Activated T-cell treated with anti-CD3 and anti-CD28 coated beads for 24 hours (primary cell): ENCODE measurements at regions not wholly inside any gene's neighbourhood (a gene's known extent, or its start where the extent isn't known, plus 50 kb on each side); places are given as distances from the start of the nearest gene placed in this dataset.
"Not testable (repeated sequence)": the region's sequence is repeated elsewhere in the genome, so short reads cannot be mapped to it uniquely, and the experiment has no call there.

Experiments used
- DNase-seq: peaks from one replicate; pipeline ENCODE4 v3.0.0-alpha.2; 2020; ENCODE audit warnings: low read depth

DNA sequence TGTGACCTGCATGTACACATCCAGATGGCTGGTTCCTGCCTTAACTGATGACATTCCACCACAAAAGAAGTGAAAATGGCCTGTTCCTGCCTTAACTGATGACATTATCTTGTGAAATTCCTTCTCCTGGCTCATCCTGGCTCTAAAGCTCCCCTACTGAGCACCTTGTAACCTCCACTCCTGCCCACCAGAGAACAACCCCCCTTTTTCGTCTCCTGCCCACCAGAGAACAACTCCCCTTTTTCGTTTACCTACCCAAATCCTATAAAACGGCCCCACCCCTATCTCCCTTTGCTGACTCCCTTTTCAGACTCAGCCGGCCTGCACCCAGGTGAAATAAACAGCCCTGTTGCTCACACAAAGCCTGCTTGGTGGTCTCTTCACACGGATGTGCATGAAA lies 212.2 kb downstream of the KITLG start:
- DNase-seq: not testable (repeated sequence)

- no peak for DNase-seq
These were observed 208.7 kb downstream of the KITLG start for GRCh38 chr12:88371416-88372183.

- DNase-seq: no peak
These were observed 204.7 kb downstream of the KITLG start for GRCh38 chr12:88375306-88376305.

DNA sequence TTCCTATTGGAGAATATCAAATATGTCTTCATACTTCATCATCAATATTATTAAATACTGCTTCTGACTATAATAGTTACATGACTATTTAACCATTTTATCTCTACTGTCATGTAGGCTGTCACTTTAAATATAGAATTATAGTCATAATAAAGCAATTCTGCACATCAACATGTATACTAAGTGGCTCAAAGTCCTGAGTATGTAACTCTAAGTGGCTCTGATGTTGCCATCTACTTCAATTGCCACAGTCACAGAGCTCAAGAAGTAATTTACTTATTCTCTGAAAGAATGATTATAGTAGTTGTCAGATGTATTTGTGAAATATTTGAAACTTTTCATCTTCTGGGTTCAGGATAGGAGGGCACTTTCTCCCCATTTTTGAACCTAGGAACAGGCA lies 202.3 kb downstream of the KITLG start:
- no peak for DNase-seq

DNA sequence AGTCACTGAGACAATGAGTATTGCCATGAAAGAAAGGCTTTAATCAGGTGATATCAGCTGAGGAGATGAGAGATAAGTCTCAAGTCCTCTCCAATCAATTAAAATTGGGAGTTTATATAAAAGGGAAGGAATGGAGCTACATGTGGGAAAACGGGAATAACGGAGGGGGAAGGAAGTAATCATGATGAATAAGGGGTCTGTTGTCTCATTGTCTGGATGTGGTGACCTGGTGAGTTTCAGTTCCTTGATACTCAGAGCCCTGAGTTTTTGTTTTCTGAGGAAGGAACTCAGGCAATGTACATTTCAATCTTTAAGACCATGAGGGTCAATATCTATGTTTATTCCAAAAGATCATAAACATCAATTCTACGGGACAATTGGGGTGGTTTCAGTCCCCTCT lies 198.8 kb downstream of the KITLG start:
- no peak for DNase-seq

DNA sequence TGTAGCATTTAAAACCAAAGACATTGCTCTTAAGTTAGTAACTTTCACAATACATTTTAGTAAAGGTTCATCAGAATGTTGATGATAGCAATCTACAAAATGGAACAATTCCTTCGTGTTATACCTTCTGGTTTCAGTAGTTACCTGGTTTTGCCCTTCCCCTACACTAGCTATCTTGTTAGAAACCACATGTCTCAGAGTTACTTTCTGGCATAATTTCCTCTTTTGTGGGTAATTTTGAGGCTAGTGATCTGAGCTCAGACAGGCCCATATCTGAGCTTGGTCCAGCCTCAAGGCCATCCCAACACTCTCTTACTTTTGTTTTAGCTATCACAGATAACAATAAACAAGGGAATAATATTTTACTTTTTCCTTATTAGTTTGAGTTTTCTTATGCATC lies 196.9 kb downstream of the KITLG start:
- no peak for DNase-seq

DNA sequence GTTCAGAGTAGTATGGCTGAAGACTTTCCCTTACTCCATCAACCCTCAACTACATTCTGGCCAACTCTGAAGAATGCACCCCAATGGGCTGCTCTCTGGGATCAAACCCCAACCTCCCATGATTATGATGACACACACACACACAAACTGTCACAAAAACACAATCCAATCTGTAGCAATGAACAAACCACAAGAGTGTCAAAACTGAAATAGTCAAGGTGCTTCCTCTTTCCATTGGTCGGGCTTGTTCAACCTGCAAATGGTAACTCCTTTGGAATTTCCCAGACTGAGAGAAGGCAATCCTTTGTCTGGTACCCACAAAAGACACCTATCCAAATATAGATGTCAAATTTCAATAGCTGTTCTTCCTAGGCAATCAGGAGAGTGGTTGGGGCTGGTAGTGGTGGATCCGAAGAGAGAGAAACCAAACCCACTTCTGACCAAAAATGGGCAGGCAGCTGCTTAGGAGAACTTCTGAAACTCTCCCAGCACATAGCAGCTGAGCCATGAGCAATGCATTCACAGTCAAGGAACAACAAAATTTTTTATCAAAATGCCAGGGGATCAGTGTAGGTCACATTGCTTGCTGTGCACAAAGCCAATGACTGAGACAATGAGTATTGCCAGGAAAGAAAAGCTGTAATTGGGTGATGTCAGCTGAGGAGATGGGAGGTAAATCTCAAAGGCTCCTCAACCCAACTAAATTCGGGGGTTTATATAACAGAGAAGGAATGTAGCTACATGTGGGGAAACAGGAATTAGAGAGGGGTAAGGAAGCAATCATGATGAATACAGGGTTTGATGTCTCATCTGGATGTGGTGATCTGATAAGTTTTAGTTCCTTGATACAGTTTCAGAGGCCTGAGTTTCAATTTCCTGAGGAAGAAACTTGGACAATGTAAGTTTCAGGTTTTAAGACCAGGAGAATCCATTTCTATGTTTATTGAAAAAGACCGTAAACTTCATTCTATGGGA lies 191.4 kb downstream of the KITLG start:
- no peak for DNase-seq

DNA sequence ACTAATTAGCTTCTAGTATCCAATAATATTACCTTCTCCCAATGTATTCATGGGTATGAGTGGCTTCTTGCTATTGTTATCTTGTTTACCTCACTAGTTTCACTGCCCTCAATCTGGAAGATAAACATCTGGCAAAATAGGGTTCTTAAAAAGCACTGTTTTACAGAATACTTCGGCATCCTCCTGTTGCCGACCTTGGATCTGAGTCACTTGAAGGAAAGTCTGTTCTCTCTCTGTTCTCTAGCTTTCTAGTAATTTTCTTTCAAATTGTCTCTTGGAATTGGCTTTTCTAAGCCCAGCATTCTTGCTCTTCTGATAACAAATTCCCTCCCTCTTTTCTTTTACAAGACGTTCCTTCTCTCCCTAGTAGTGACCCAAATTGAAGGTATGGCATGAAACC lies 189.5 kb downstream of the KITLG start:
- DNase-seq: no peak

- DNase-seq: no peak
These were observed 188.7 kb downstream of the KITLG start for GRCh38 chr12:88391556-88391955.

- DNase-seq: no peak
These were observed 187.1 kb downstream of the KITLG start for GRCh38 chr12:88393017-88393767.

GRCh38 chr12:88398031-88398430 lies 182.2 kb downstream of the KITLG start:
- no peak for DNase-seq

- DNase-seq: no peak
These were observed 180.5 kb downstream of the KITLG start for GRCh38 chr12:88399811-88400210.

- no peak for DNase-seq
These were observed 180.0 kb downstream of the KITLG start for GRCh38 chr12:88400302-88400701.

GRCh38 chr12:88401155-88401554 lies 179.1 kb downstream of the KITLG start:
- no peak for DNase-seq

- DNase-seq: no peak
These were observed 173.4 kb downstream of the KITLG start for GRCh38 chr12:88406905-88407304.

DNA sequence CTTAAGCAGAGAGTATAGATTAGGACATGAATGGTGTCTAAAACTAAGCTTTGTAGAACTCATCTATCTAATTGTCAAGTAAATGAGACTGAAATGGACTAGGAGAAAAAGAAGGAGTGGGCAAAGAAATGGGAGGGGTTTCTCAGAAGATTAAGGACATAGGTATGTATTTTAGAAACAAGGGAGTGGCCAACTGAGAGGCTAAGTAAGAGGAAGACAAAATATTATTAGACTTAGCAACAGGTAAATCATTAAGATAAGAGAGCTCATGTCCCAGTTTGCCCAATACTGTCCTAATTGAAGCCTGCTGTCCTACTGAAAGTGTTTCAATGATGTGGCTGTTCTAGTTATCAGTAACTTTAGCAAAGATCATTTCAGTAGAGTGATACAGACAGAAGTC lies 171.4 kb downstream of the KITLG start:
- DNase-seq: no peak

DNA sequence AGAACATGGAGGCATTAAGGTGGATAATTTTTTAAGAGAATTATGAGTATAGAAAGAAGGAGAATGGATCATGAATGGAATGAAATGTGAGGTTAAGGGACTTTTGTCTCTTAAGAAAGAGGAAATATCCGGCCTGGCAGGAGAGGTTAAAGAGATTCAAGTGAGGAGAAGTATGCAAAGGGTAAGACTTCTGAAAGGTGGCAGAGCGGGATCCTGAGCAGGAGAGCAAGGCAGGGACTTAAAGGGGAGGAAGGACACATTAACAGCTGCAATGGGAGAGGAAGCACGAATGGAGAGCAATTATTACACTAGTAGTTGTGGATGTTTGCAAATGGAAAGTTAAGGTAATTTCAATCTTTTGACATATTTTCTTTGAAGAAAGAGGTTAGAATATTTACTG lies 171.0 kb downstream of the KITLG start:
- DNase-seq: no peak

GRCh38 chr12:88411689-88412088 lies 168.6 kb downstream of the KITLG start:
- DNase-seq: no peak

DNA sequence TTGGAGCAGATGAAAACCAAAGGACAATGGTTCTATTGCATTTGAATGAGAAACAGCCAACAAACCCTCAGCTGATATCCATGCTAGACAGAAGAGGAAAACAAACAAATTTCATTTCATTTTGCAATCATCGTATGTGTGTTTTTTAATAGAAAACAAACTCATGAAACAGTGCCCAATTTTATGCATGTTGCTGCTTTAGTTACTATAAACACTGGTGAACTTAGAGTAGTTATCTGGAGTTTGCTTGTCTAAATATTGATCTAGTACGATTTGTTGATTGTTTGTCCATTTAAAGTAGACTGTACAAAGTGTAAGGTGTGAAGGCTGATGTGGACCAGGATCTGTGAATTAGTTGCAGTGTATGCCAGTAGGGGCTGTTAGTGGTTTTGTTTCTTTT lies 166.6 kb downstream of the KITLG start:
- no peak for DNase-seq

DNA sequence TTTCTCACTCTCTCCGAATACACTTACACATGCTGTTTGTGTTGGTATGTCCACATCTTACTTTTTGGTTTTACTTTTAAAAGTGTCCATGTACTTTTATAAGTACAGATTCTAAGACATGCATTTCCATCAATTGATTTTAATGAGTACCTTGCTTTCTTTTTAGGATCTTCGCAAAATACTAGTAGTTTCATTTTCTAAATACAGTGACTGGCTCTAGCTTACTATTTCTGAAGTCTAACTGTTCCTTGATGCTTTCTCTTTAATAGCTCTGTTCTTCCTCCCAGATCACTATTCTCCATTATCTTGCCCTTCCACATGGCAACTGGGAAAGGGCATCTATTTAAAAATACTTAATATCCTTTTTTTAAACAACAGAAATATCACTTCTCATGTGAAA lies 164.1 kb downstream of the KITLG start:
- DNase-seq: no peak

GRCh38 chr12:88416786-88417185 lies 163.5 kb downstream of the KITLG start:
- no peak for DNase-seq
